B cell (primary cell): ENCODE measurements at regions not wholly inside any gene's neighbourhood (a gene's known extent, or its start where the extent isn't known, plus 50 kb on each side); places are given as distances from the start of the nearest gene placed in this dataset.

Experiments used
- ATAC-seq: fragments of 200-7000 bp; cut with Tn5 transposase; one replicate; pipeline ENCODE4 v1.10.0; 2021; ENCODE audit warnings: low read depth, mild to moderate bottlenecking, moderate number of reproducible peaks, moderate library complexity
- CTCF ChIA-PET: fragments of 350-600 bp; sonication (Branson Sonifier 250); formaldehyde crosslinking; loops from one replicate; lab custom pipeline; 2021; ENCODE audit warnings: antibody characterized with exemption, inconsistent platforms; lab: Charles Lee
- POLR2A ChIA-PET: fragments of 350-600 bp; sonication (Branson Sonifier 250); formaldehyde crosslinking; loops from one replicate; lab custom pipeline; 2021; ENCODE audit warnings: antibody characterized with exemption; lab: Charles Lee
- DNase-seq: peaks from one replicate; pipeline ENCODE4 v3.0.0; 2013
- H2AFZ ChIP-seq: 2 replicates; pipeline ENCODE4 v1.6.1; 2012; ENCODE audit warnings: mild to moderate bottlenecking, low read depth, low read length; ENCODE audit not compliant: insufficient read depth, poor library complexity, severe bottlenecking
- H3K27ac ChIP-seq, 2 donors: 1 replicate in 1 of 2; 2 replicates in 1 of 2; pipeline ENCODE4 v1.5.1; 2012 to 2013; ENCODE audit warnings: low read length in 2 of 2, mild to moderate bottlenecking in 2 of 2, moderate library complexity in 1 of 2
- H3K27me3 ChIP-seq, 4 experiments: fragments of 200-600 bp in 1 of 4; sonication (generic) in 1 of 4; replicated peaks in 1 of 4; 1 replicate in 2 of 4; 2 replicates in 2 of 4; pipeline versions ENCODE4 v1.6.1 to v1.7.0; 2013 to 2016; ENCODE audit warnings: low read length in 3 of 4, mild to moderate bottlenecking in 2 of 4, mixed read lengths in 1 of 4, moderate library complexity in 1 of 4; ENCODE audit not compliant: insufficient read depth in 4 of 4, control insufficient read depth in 3 of 4; ENCODE audit errors: control extremely low read depth in 1 of 4
- H3K36me3 ChIP-seq, 2 experiments: replicated peaks in 1 of 2; 1 replicate in 1 of 2; 2 replicates in 1 of 2; pipeline versions ENCODE4 v1.6.1 to v1.7.1; 2013; ENCODE audit warnings: low read length in 1 of 2; ENCODE audit not compliant: insufficient read depth in 2 of 2, control insufficient read depth in 1 of 2; ENCODE audit errors: control extremely low read depth in 1 of 2, extremely low read depth in 1 of 2
- H3K4me1 ChIP-seq, 2 donors: fragments of 200-600 bp in 1 of 2; sonication (generic) in 1 of 2; 1 replicate in 1 of 2; 2 replicates in 1 of 2; pipeline versions ENCODE4 v1.5.1 to v1.6.1; 2013 to 2017; ENCODE audit warnings: low read length in 2 of 2; ENCODE audit not compliant: control insufficient read depth in 2 of 2, insufficient read depth in 2 of 2
- H3K4me2 ChIP-seq: replicated peaks from 2 replicates; pipeline ENCODE3; 2012; ENCODE audit warnings: mild to moderate bottlenecking, low read depth, low read length; ENCODE audit not compliant: poor library complexity, severe bottlenecking
- H3K4me3 ChIP-seq, 5 experiments: fragments of 200-600 bp in 1 of 5; sonication (generic) in 1 of 5; 1 replicate in 3 of 5; 2 replicates in 2 of 5; pipeline versions ENCODE4 v1.5.1 to v1.7.0; 2011 to 2016; ENCODE audit warnings: low read length in 4 of 5, mild to moderate bottlenecking in 4 of 5, low read depth in 2 of 5, control low read depth in 1 of 5, moderate library complexity in 1 of 5; ENCODE audit not compliant: insufficient read depth in 1 of 5; ENCODE audit errors: control extremely low read depth in 1 of 5, extremely low read depth in 1 of 5
- H3K79me2 ChIP-seq: fragments of 200-600 bp; sonication (generic); one replicate; pipeline ENCODE4 v1.6.0; 2016; ENCODE audit warnings: low read length; ENCODE audit not compliant: control insufficient read depth, insufficient read depth
- H3K9ac ChIP-seq: fragments of 200-600 bp; sonication (generic); 2 replicates; pipeline ENCODE4 v1.6.1; 2017; ENCODE audit warnings: mild to moderate bottlenecking, low read length, moderate library complexity
- H3K9me3 ChIP-seq, 3 donors: one replicate each; pipeline versions ENCODE4 v1.6.1 to v1.7.1; 2013; ENCODE audit warnings: low read length in 2 of 3; ENCODE audit not compliant: control insufficient read depth in 2 of 3, insufficient read depth in 1 of 3; ENCODE audit errors: control extremely low read depth in 1 of 3
- H4K20me1 ChIP-seq: 2 replicates; pipeline ENCODE4 v1.6.0; 2012; ENCODE audit warnings: mild to moderate bottlenecking, low read length; ENCODE audit not compliant: insufficient read depth, control insufficient read depth, poor library complexity, severe bottlenecking
- H3K27ac Mint-ChIP-seq: one replicate; pipeline ENCODE4 v1.8.0; 2021; ENCODE audit warnings: mixed read lengths
- H3K27me3 Mint-ChIP-seq: one replicate; pipeline ENCODE4 v1.8.0; 2021; ENCODE audit warnings: mixed read lengths
- H3K4me1 Mint-ChIP-seq: one replicate; pipeline ENCODE4 v1.8.0; 2021; ENCODE audit warnings: mixed read lengths
- H3K4me3 Mint-ChIP-seq: one replicate; pipeline ENCODE4 v1.8.0; 2021; ENCODE audit warnings: mixed read lengths
- H3K9me3 Mint-ChIP-seq: one replicate; pipeline ENCODE4 v1.8.0; 2022; ENCODE audit warnings: mixed read lengths; ENCODE audit not compliant: insufficient read depth
- CTCF ChIP-seq: fragments of 200-600 bp; IDR thresholded peaks from one replicate; pipeline ENCODE4 v1.8.0; 2022; ENCODE audit warnings: antibody characterized with exemption, mild to moderate bottlenecking
- EZH2 ChIP-seq: IDR thresholded peaks from 2 replicates; pipeline ENCODE4 v1.6.1; 2012; ENCODE audit warnings: borderline replicate concordance, low read depth, mild to moderate bottlenecking, moderate library complexity, low read length; ENCODE audit not compliant: insufficient read depth, poor library complexity, severe bottlenecking
- WGBS: methylation state at CpG from one replicate; pipeline ENCODE4 v1.1.5; 2013; ENCODE audit warnings: missing lambda C conversion rate; ENCODE audit not compliant: insufficient coverage; 5-methylcytosine and 5-hydroxymethylcytosine counted together
- intact Hi-C: fragments of 100-400 bp; cut with micrococcal nuclease; formaldehyde crosslinking; loops from one replicate; pipeline ENCODE4 v1.10.0; 2022

- no peak for TF ChIP-seq EZH2
- no peak for TF ChIP-seq CTCF
- intact Hi-C loops: no loop called here
- ChIA-PET CTCF (no interaction called here), POLR2A (no interaction called here)
- H3K4me3 ChIP-seq: no peak overlapping the region
- no peak overlapping the region for H3K27ac ChIP-seq
- H3K4me1 ChIP-seq: no peaks in the 10 kb centered on the region
- Mint-ChIP-seq H3K9me3 (no peaks in the 10 kb centered on the region), H3K27me3 (no peaks in the 10 kb centered on the region), H3K4me1 (no peaks in the 10 kb centered on the region), H3K4me3 (no peak overlapping the region), H3K27ac (no peak overlapping the region)
- ATAC-seq: no peak
- H3K27me3 ChIP-seq: no peaks in the 10 kb centered on the region
- H3K36me3 ChIP-seq: no peaks in the 10 kb centered on the region
- no peak overlapping the region for H3K9ac ChIP-seq
- 71% methylated on average over 3 of the region's 8 CpGs for WGBS
- H2AFZ ChIP-seq: no peak overlapping the region
- H3K9me3 ChIP-seq: no peaks in the 10 kb centered on the region
- H3K4me2 ChIP-seq: no peak overlapping the region
- no peaks in the 10 kb centered on the region for H3K79me2 ChIP-seq
- DNase-seq: no peak
- no peaks in the 10 kb centered on the region for H4K20me1 ChIP-seq
Measured at GRCh38 chr14:39860596-39861228, 428.5 kb upstream of the FBXO33 start.

GRCh38 chr14:39859314-39859713 lies 427.1 kb upstream of the FBXO33 start:
- Mint-ChIP-seq H3K27me3 (no peaks in the 10 kb centered on the region), H3K27ac (no peak overlapping the region), H3K4me3 (no peak overlapping the region), H3K9me3 (no peaks in the 10 kb centered on the region), H3K4me1 (no peaks in the 10 kb centered on the region)
- DNase-seq (no peak), ATAC-seq (no peak)
- no peaks in the 10 kb centered on the region for H3K4me1 ChIP-seq
- H4K20me1 ChIP-seq: no peaks in the 10 kb centered on the region
- H3K9me3 ChIP-seq: no peaks in the 10 kb centered on the region
- ChIA-PET CTCF (no interaction called here), POLR2A (no interaction called here)
- TF ChIP-seq CTCF: no peak
- no peak for TF ChIP-seq EZH2
- H3K79me2 ChIP-seq: no peaks in the 10 kb centered on the region
- H3K4me3 ChIP-seq: no peak overlapping the region
- intact Hi-C loops: no loop called here
- no peak overlapping the region for H3K27ac ChIP-seq
- H3K36me3 ChIP-seq: no peaks in the 10 kb centered on the region
- no peak overlapping the region for H3K9ac ChIP-seq
- no peak overlapping the region for H2AFZ ChIP-seq
- no peaks in the 10 kb centered on the region for H3K27me3 ChIP-seq
- no peak overlapping the region for H3K4me2 ChIP-seq
